GM18505 (cell line): ENCODE measurements at regions not wholly inside any gene's neighbourhood (a gene's known extent, or its start where the extent isn't known, plus 50 kb on each side); places are given as distances from the start of the nearest gene placed in this dataset.

Experiments
- ATAC-seq: cut with Tn5 transposase; IDR thresholded peaks from one replicate; pipeline ENCODE4 v1.9.1; 2021; ENCODE audit not compliant: unreplicated experiment
- POLR2A ChIP-seq: IDR thresholded peaks from 4 replicates; pipeline ENCODE4 v1.6.1; 2011; ENCODE audit warnings: borderline replicate concordance; ENCODE audit not compliant: insufficient read depth, insufficient read length; ENCODE audit errors: extremely low read depth

DNA sequence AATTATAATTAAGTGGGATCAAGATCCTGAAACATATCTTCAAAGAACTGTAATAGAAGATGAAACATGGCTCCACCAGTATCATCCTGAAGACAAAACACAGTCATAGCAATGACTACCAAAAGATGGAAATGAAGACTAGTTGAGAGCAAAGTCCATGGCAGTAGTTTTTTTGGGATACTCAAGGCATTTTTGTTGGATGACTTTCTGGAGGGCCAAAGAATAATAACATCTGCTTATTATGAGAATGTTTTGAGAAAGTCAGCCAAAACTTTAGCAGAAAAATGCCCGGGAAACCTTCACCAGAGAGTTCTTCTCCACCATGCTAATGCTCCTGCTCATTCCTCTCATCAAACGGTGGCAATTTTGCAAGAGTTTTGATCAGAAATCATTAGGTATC is 809.4 kb upstream of the RAG2 start:
- no peak for TF ChIP-seq POLR2A
- ATAC-seq = no peak

DNA sequence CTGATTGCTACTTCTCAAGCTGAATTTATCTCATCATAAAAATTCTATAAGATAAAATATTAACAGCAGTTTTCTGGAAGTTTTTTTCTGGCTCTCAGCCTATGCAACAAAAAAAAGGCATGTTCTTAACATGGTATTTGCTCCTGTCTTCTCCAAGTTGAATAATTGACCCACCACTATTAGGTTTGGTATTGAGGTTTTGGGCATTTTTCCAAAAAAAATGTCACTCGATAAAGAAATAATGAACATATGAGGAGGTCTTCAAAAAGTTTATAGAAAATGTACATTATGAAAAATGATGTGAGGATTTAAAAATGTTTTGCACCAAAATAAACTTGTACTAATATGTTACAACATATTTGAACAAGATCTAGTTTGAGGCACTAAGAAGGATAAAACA is 808.6 kb upstream of the RAG2 start:
- no peak for ATAC-seq
- TF ChIP-seq POLR2A = no peak

DNA sequence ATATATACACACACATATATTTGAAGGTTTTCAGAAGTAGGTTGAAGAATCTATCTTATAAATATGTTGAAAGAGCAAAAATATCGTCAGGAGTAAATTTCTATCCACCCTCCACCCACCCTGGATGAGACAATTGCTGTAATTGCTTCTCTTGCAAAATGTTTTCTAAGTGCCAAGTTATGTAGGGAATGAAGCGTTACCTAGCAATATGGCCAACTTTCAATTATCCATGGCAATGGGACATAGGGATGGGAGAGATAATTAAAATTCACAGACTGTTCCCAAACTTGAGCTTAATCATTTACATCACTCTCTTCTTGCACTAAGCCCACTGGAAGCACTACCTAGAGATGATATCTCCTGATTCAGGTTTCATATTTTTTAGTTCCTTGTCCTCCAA is 806.2 kb upstream of the RAG2 start:
- TF ChIP-seq POLR2A = no peak
- ATAC-seq = no peak

DNA sequence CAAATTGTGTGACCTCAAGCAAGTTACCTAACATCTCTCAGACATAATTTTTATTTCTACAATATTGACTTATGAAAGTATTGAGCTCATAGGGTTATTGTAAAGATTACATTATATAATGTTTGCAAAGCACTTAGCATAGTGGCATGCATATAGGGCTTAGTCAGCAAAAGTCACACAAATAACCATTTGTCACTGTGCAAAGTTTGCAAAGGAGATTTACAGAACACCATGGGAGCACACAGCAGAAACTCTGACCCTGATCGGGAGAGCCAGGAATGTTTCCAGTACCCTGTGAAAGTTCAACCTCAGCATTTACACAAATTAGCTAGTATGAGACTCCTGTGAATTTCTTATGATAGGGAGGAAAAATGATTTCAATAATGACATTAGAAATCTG is 804.6 kb upstream of the RAG2 start:
- no peak for TF ChIP-seq POLR2A
- ATAC-seq = no peak

DNA sequence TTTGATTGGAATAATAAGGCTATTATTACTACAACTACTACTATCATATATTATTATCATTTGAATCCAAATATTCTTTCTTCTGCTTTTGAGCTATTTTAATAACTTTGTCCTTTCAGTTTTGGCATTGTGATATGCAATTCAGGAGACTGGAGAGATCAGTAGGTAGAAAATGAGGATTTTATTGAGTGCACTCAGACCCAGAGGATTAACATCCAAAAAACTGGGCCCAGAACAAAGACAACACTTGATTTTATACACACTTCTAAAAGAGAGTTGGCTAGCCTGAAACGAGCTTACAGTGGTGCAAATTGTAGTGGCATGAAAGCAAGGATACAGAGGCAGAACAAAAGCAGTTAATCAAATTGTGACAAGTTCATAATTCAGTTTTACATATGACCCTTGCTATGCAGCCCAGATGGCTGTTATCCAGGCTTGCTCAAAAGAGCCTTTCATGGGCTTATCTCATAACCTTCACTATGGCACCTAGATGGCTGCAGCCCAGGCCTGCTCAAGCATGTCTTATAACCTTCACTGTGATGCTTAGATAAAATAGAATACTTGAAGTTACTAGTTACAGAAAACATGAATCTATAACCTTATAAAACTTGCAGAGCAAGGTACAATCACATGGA is 796.3 kb upstream of the RAG2 start:
- ATAC-seq = no peak
- no peak for TF ChIP-seq POLR2A

DNA sequence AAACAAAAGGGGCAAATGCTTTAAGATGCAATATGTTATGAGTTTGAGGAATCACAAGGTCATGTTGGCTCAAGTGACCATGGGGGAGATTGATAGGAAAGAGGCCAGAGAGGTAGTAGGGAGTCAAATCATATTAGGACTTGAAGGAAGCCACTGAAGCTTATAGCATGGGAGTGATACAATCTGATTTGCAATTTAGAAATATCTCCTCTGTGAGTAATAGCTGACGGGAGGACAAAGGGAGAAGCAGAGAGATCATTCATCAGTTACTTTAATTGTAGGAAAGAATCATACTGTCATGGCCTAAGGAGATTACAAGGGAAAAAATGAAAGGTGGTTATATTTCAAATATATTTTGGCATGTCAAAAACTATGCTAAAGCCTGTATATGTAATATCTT is 793.6 kb upstream of the RAG2 start:
- ATAC-seq = no peak
- no peak for TF ChIP-seq POLR2A

DNA sequence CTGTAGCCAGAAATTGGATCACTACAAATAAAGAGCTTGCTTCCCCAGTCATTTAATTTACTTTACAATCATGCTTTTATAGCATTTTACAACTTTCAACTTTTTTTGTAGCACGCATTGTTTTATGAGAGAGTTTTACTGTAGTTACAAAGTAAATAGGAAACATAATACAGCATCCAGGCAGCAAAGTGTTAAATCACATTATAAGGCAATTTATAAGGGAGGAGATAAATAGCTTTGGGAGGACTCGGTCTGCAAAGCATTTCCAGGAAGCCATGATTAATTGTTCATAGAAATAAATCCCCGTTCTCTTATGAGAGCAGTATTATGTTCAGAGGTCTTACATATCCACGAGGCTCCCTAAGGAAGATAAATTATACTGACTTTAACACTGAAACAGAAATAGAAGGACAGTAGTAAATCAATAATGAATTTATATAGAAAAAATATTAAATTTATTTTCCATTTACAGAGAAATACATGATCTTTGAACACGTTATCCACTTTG is 792.6 kb upstream of the RAG2 start:
- ATAC-seq = no peak

DNA sequence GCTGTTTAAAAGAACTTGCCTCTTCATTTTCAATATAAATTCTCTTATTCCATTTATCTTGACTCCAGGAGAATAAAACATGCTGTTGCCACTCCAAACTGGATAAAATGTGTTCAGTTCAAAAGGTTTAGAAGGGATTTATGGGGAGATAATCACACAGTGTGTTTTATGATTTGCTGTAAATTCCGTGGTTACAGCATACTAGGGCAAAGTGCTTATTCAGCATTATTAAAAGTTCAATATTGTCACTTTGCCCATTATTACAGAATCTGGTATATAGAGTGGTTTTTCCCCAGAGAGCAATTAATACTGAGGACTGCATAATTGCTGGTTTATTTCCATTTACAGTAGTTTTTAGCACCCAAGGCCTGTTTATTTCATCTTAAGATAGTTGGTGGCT is 780.9 kb upstream of the RAG2 start:
- TF ChIP-seq POLR2A = no peak
- ATAC-seq = no peak

More for the DNA sequence above, 792.6 kb upstream of the RAG2 start:
- no peak for TF ChIP-seq POLR2A

DNA sequence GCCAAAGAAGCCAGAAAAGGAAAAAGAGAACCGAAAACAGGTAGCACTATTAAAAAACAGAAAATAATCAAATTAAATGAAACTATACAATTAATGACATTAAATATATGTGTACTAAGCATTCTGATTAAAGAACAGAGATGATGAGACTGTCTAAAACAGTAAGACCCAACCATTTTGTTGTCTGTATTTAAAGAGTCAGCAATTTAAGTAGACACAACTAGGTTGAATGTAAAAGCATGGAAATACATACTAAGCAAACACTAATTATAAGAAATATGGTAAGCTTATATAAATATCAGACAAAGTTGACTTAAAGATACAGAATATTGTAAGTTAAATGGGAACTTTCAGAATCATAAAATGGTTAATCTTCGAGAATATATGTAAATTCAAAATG is 774.6 kb upstream of the RAG2 start:
- no peak for ATAC-seq
- TF ChIP-seq POLR2A = no peak

DNA sequence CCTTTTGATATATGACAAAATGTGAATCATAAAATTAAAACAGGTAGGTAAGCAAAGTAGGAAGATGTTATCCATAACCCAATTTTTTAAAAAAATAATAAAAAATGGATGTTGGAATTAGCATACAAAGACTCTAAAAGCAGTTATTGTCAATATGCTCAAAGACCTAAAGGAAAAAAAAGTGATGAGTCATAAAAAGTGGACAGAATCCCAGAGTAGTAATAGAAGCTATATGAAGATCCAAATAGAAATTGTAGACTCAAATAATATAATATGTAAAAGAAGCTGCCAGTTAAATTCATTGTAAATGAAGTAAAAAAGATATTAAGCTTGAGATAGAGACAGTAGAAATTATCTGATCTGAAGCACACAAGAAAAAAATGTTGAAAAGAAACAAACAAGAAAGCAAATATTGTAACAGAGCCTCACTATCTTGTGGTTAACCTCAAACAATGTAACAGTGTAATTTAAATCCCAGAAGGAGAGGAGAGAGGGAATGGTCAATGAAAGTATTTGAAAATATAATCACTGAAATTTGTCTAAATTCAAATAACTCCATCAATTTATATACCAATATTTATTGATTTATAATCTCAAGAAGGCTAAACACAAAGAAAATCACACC is 773.4 kb upstream of the RAG2 start:
- ATAC-seq = no peak
- TF ChIP-seq POLR2A = no peak

DNA sequence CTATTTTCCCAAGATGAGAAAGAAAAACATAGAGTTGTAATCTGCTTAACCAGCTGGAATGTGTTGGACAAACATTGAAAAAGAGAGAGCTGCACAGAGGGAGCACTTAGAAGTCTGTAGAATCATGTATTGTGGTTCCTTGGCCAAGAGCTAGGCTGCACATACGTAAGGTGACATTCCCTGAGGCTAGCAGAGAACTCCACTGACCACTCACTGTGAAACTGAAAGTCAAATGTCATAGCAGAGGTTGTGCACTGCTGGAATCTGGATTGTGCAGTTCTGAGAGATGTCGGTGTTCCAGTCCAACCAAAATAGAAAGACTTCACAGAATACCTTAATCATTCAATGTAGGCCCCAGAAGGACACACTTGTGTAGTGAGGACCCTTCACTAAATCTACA is 772.8 kb upstream of the RAG2 start:
- ATAC-seq = no peak
- no peak for TF ChIP-seq POLR2A

DNA sequence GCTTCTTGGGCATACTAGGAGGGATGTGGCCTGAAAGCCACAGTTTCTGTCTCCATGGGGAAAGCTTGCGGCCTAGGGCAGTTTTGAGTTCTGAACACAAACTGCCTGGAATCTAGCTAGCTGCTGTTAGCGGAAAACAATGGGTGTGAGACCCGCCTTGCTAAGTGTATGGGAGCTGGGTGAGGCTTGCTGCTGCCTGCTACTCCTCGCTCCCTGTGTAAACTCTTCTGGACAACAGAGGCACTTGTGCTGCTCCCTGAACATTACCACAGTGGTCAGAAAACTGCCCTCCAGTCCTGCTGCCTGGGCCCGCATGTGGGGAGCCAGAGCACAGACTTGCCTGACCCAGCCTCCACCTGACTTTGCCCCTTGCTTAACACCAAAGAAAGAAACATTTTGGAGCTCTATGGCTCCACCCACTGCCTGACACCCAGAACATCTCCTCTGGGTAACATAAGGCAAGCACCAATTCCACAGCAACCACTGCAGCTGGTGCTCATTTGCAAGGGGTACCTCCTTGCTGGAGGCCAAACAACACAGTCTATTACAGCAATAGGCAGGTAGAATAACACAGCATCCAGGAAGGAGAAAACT is 766.3 kb upstream of the RAG2 start:
- no peak for ATAC-seq
- TF ChIP-seq POLR2A = no peak

DNA sequence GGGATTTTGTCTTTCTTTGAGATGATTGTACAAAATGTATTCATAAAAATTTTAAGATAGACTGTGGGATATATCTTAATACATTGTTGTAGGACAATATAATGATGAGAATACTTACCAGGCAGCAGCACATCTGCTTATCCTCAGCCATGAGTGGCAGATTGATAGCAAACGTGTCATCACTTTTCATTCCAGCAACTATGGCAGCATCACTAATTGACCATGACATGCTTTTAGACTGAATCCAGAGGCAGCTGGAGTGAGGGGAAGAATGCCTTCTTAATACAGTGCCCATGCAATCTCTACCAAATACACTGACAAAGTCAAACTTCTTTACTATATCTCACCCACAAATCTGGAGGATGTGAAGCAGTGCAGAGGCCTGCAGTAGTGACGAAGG is 755.2 kb upstream of the RAG2 start:
- ATAC-seq = no peak
- TF ChIP-seq POLR2A = no peak

DNA sequence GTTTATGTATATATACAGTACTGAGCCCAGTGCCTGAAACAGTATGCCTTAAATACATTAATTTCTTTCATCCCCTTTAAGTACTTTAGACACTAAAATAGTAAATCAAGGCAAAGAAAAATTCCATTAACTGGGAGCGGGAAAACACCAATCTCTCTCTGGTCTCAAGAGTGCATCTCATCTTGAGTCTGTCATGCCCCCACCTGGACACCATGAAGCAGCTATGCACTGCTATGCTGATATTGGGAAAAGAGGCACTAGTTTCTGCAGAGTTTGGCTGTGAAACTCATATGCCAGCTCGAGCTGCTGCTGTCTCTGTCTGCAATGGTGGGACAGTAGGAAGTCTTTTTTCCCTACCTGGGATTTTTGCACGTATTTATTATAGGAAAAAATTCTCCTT is 754.4 kb upstream of the RAG2 start:
- ATAC-seq = no peak
- no peak for TF ChIP-seq POLR2A

DNA sequence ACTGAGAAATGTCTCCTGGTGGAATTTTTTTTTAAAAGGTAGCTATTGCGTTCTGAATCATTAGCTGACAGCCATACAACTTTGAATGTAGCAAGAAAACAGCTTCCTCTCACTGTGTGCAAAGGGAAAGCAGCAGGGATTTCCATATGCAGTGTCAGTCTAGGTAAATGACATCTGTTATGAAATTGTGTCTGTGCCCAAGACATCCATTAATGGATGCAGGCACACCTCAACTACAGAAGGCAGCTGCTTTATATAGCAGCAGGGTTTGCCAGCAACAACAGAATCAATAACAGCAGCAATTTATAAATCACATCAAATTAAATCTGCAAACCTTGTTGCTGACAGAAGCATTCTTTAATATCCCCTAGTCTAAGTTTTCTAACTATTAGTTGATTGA is 745.3 kb upstream of the RAG2 start:
- TF ChIP-seq POLR2A = no peak
- ATAC-seq = no peak

DNA sequence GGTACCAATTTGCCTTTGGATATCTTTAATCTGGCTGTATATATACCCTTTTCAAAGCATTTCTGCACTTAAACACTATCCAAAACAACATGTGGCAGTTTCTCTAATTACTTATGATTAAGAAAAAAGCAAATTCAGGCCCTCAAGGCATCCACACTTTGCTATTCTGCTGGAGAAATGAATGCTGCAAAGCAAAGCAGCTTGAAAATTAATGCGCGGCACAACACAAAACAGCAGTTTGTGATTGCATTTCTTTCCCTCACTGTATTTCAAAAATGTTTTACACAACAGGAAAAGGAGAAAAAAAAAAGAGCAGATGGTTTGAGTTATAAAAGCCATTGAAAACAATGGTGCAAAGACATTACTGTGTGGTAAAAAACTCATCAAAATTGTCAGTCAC is 738.4 kb upstream of the RAG2 start:
- TF ChIP-seq POLR2A = no peak
- ATAC-seq = no peak
